CD4-positive, alpha-beta T cell treated with Interleukin-21 for 1 hour (primary cell): ENCODE measurements at regions not wholly inside any gene's neighbourhood (a gene's known extent, or its start where the extent isn't known, plus 50 kb on each side); places are given as distances from the start of the nearest gene placed in this dataset.
"Not testable (repeated sequence)": the region's sequence is repeated elsewhere in the genome, so short reads cannot be mapped to it uniquely, and the experiment has no call there.

Experiments
- DNase-seq: peaks from one replicate; pipeline ENCODE4 v3.0.0-alpha.2; 2020

- no peak for DNase-seq
These were observed 139.6 kb downstream of the FOXD2 start for GRCh38 chr1:47577303-47578025.

GRCh38 chr1:47578026-47578720 is 140.3 kb downstream of the FOXD2 start:
- DNase-seq = no peak

GRCh38 chr1:47578721-47579419 is 141.0 kb downstream of the FOXD2 start:
- DNase-seq = no peak

GRCh38 chr1:47579809-47580208 is 142.0 kb downstream of the FOXD2 start:
- no peak for DNase-seq

- no peak for DNase-seq
These were observed 142.7 kb downstream of the FOXD2 start for GRCh38 chr1:47580451-47580995.

GRCh38 chr1:47582891-47583608 is 145.2 kb downstream of the FOXD2 start:
- DNase-seq = no peak

- no peak for DNase-seq
These were observed 146.4 kb downstream of the FOXD2 start for GRCh38 chr1:47584249-47584648.

- DNase-seq = no peak
These were observed 147.5 kb downstream of the FOXD2 start for GRCh38 chr1:47585141-47585902.

- no peak for DNase-seq
These were observed 150.2 kb downstream of the FOXD2 start for GRCh38 chr1:47587891-47588582.

- DNase-seq = no peak
These were observed 152.8 kb downstream of the FOXD2 start for GRCh38 chr1:47590523-47591225.

- no peak for DNase-seq
These were observed 154.0 kb downstream of the FOXD2 start for GRCh38 chr1:47591801-47592200.

GRCh38 chr1:47592296-47593012 is 154.6 kb downstream of the FOXD2 start:
- no peak for DNase-seq

- no peak for DNase-seq
These were observed 155.2 kb downstream of the FOXD2 start for GRCh38 chr1:47593013-47593568.

- DNase-seq = no peak
These were observed 155.9 kb downstream of the FOXD2 start for GRCh38 chr1:47593598-47594285.

- DNase-seq = no peak
These were observed 156.8 kb downstream of the FOXD2 start for GRCh38 chr1:47594627-47595026.

- no peak for DNase-seq
These were observed 158.5 kb downstream of the FOXD2 start for GRCh38 chr1:47596328-47596727.

GRCh38 chr1:47598357-47598756 is 160.5 kb downstream of the FOXD2 start:
- DNase-seq = no peak

GRCh38 chr1:47599777-47600176 is 161.9 kb downstream of the FOXD2 start:
- DNase-seq = no peak

- not testable (repeated sequence) for DNase-seq
These were observed 164.6 kb downstream of the FOXD2 start for GRCh38 chr1:47602491-47602890.
